ENCODE measurements at regions not wholly inside any gene's neighbourhood (a gene's known extent, or its start where the extent isn't known, plus 50 kb on each side); places are given as distances from the start of the nearest gene placed in this dataset.

GRCh38 chr7:132730105-132730504 lies 153.8 kb upstream of the PLXNA4 start:
- Histone ChIP-seq H3K4me1 (no peaks in the 10 kb centered on the region), H3K4me2 (no peak overlapping the region), H3K27ac (no peak overlapping the region), H3K4me3 (no peak overlapping the region), H3K9me3 (no peaks in the 10 kb centered on the region)
- ATAC-seq (no peak), DNase-seq (ENCODE audit: low read depth in 1 of 2, low spot score in 1 of 2) (no peak), FAIRE-seq (no peak)
- ChIA-PET CTCF (interaction anchor here (0.6 to 1.3 kb wide), 3 partner anchors 16 to 1038 kb away, joined by 3 read pairs; no protein-coding TSS in a partner anchor), POLR2A (no interaction called here)
- WGBS (ENCODE audit: missing lambda C conversion rate) = 85% methylated on average over 4 of the region's 4 CpGs
- no peak for TF ChIP-seq NFE2L2 (conservative IDR thresholded peaks at IDR 0.05; ENCODE audit: low read length)
- TF ChIP-seq, protein P1, sequence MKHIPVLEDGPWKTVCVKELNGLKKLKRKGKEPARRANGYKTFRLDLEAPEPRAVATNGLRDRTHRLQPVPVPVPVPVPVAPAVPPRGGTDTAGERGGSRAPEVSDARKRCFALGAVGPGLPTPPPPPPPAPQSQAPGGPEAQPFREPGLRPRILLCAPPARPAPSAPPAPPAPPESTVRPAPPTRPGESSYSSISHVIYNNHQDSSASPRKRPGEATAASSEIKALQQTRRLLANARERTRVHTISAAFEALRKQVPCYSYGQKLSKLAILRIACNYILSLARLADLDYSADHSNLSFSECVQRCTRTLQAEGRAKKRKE (CRISPR knock-in tag; IDR thresholded peaks at IDR 0.05; ENCODE audit: low read depth) = no peak
- no peak for TF ChIP-seq HEYL (CRISPR knock-in tag; IDR thresholded peaks at IDR 0.05)

DNA sequence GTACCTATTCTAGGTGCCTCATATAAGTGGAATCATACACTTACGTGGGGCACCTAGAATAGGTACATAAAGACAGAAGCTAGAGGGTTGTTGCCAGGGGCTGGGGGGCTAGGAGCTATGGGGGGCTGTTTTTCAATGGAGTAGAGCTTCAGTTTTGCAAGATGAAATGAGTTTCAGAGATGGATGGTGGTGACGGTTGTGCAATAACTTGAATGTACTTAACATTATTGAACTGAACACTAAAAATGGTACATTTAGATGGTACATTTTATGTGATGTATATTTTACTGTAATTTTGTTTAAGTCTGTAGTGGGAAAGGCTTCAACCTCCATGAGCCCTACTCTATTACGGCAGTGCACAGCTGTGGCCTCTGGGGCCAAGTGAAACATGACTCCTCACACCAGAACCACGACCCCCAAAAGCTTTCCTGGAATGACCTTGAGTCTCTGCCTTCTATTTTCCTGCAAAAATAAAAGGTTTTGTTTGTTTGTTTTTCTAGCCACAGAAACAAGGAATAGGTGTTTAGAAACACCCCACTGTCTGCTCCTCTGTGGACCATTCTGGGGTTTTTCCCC lies 147.3 kb upstream of the PLXNA4 start:
- whole genome bisulfite sequencing (ENCODE audit: missing lambda C conversion rate) = 58% methylated on average over 4 of the region's 4 CpGs
- no peak for FAIRE-seq
- Histone ChIP-seq H3K9me3 (peaks cover 17% of the 10 kb centered on the region), H3K4me1 (no peaks in the 10 kb centered on the region), H3K4me2 (no peak overlapping the region), H3K4me3 (no peak overlapping the region), H3K27ac (no peak overlapping the region)
- TF ChIP-seq FOSB (CRISPR knock-in tag; IDR thresholded peaks at IDR 0.05) (no peak), ZSCAN20 (CRISPR knock-in tag; IDR thresholded peaks at IDR 0.05) (no peak), SMC3 (IDR thresholded peaks at IDR 0.05) (no peak), KDM5A (IDR thresholded peaks at IDR 0.05) (no peak), ZFP36 (IDR thresholded peaks at IDR 0.05; ENCODE audit: borderline replicate concordance, partially characterized antibody) (no peak)
- TF ChIP-seq, protein P2, sequence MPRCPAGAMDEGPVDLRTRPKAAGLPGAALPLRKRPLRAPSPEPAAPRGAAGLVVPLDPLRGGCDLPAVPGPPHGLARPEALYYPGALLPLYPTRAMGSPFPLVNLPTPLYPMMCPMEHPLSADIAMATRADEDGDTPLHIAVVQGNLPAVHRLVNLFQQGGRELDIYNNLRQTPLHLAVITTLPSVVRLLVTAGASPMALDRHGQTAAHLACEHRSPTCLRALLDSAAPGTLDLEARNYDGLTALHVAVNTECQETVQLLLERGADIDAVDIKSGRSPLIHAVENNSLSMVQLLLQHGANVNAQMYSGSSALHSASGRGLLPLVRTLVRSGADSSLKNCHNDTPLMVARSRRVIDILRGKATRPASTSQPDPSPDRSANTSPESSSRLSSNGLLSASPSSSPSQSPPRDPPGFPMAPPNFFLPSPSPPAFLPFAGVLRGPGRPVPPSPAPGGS (IDR thresholded peaks at IDR 0.05) = no peak
- TF ChIP-seq, protein P3, sequence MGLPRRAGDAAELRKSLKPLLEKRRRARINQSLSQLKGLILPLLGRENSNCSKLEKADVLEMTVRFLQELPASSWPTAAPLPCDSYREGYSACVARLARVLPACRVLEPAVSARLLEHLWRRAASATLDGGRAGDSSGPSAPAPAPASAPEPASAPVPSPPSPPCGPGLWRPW (IDR thresholded peaks at IDR 0.05) = no peak
- ChIA-PET CTCF (interaction anchor here (0.9 kb wide), 1 partner anchor 11 kb away, joined by 3 read pairs; no protein-coding TSS in a partner anchor), POLR2A (no interaction called here)
- DNase-seq (ENCODE audit: low read depth in 1 of 2, low spot score in 1 of 2) = no peak
- no peak for ATAC-seq

GRCh38 chr7:132720835-132721234 lies 144.6 kb upstream of the PLXNA4 start:
- no peak overlapping the region for H3K4me2 ChIP-seq
- H3K4me1 ChIP-seq = no peaks in the 10 kb centered on the region
- CTCF ChIA-PET = interaction anchor here (0.5 to 2.2 kb wide), 3 partner anchors 11 to 714 kb away, joined by 3 to 11 read pairs (median 3); no protein-coding TSS in a partner anchor
- no peak overlapping the region for H3K4me3 ChIP-seq
- WGBS (ENCODE audit: missing lambda C conversion rate) = 41% methylated on average over 5 of the region's 5 CpGs
- peaks cover 17% of the 10 kb centered on the region for H3K9me3 ChIP-seq
- no peak for FAIRE-seq
- TF ChIP-seq FOSB (CRISPR knock-in tag; IDR thresholded peaks at IDR 0.05) (no peak), JUNB (IDR thresholded peaks at IDR 0.05) (no peak), HOXB13 (CRISPR knock-in tag; IDR thresholded peaks at IDR 0.05; ENCODE audit: low read depth) (no peak), EHMT2 (IDR thresholded peaks at IDR 0.05; ENCODE audit: low read depth) (no peak), HOXB5 (CRISPR knock-in tag; IDR thresholded peaks at IDR 0.05) (no peak), BHLHE40 (IDR thresholded peaks at IDR 0.05; ENCODE audit: low read depth, low read length) (no peak), MYC (IDR thresholded peaks at IDR 0.05; ENCODE audit: borderline replicate concordance, low read length) (no peak), CHD4 (IDR thresholded peaks at IDR 0.05; ENCODE audit: borderline replicate concordance) (no peak), MAX (IDR thresholded peaks at IDR 0.05) (no peak)
- TF ChIP-seq, protein P4, sequence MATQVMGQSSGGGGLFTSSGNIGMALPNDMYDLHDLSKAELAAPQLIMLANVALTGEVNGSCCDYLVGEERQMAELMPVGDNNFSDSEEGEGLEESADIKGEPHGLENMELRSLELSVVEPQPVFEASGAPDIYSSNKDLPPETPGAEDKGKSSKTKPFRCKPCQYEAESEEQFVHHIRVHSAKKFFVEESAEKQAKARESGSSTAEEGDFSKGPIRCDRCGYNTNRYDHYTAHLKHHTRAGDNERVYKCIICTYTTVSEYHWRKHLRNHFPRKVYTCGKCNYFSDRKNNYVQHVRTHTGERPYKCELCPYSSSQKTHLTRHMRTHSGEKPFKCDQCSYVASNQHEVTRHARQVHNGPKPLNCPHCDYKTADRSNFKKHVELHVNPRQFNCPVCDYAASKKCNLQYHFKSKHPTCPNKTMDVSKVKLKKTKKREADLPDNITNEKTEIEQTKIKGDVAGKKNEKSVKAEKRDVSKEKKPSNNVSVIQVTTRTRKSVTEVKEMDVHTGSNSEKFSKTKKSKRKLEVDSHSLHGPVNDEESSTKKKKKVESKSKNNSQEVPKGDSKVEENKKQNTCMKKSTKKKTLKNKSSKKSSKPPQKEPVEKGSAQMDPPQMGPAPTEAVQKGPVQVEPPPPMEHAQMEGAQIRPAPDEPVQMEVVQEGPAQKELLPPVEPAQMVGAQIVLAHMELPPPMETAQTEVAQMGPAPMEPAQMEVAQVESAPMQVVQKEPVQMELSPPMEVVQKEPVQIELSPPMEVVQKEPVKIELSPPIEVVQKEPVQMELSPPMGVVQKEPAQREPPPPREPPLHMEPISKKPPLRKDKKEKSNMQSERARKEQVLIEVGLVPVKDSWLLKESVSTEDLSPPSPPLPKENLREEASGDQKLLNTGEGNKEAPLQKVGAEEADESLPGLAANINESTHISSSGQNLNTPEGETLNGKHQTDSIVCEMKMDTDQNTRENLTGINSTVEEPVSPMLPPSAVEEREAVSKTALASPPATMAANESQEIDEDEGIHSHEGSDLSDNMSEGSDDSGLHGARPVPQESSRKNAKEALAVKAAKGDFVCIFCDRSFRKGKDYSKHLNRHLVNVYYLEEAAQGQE (IDR thresholded peaks at IDR 0.05) = no peak
- no peak for ATAC-seq
- POLR2A ChIA-PET = no interaction called here
- DNase-seq (ENCODE audit: low read depth in 1 of 2, low spot score in 1 of 2) = no peak
- no peak overlapping the region for H3K27ac ChIP-seq

Data from A549 (cell line).